GM12864 (cell line): ENCODE measurements at regions not wholly inside any gene's neighbourhood (a gene's known extent, or its start where the extent isn't known, plus 50 kb on each side); places are given as distances from the start of the nearest gene placed in this dataset.

Experiments
- DNase-seq: peaks from one replicate; pipeline ENCODE4 v3.0.0-alpha.2; 2011; ENCODE audit warnings: low read depth
- H3K4me3 ChIP-seq: 2 replicates; pipeline ENCODE4 v1.5.1; 2011; ENCODE audit warnings: mild to moderate bottlenecking, low read depth, low read length, control low read depth
- CTCF ChIP-seq: IDR thresholded peaks from 2 replicates; pipeline ENCODE4 v1.5.1; 2011; ENCODE audit warnings: low read depth, mild to moderate bottlenecking, moderate library complexity, low read length, control low read depth, inconsistent platforms; ENCODE audit errors: missing control alignments

- DNase-seq = no peak
- TF ChIP-seq CTCF = no peak
- H3K4me3 ChIP-seq = no peak overlapping the region
These were observed 54.4 kb upstream of the IQCM start for GRCh38 chr4:149870008-149870407.

- no peak overlapping the region for H3K4me3 ChIP-seq
- DNase-seq = no peak
- TF ChIP-seq CTCF = no peak
These were observed 66.1 kb upstream of the IQCM start for GRCh38 chr4:149881744-149882143.

GRCh38 chr4:149882251-149882650, 66.6 kb upstream of the IQCM start:
- no peak for DNase-seq
- H3K4me3 ChIP-seq = no peak overlapping the region
- TF ChIP-seq CTCF = no peak

GRCh38 chr4:149884046-149884445, 68.4 kb upstream of the IQCM start:
- no peak overlapping the region for H3K4me3 ChIP-seq
- DNase-seq = no peak
- no peak for TF ChIP-seq CTCF

GRCh38 chr4:149884529-149885181, 69.0 kb upstream of the IQCM start:
- DNase-seq = no peak
- no peak for TF ChIP-seq CTCF
- no peak overlapping the region for H3K4me3 ChIP-seq

- DNase-seq = no peak
- H3K4me3 ChIP-seq = no peak overlapping the region
- no peak for TF ChIP-seq CTCF
These were observed 70.3 kb upstream of the IQCM start for GRCh38 chr4:149885896-149886295.

- DNase-seq = no peak
- H3K4me3 ChIP-seq = no peak overlapping the region
- TF ChIP-seq CTCF = no peak
These were observed 71.3 kb upstream of the IQCM start for GRCh38 chr4:149886786-149887490.
